ENCODE measurements at regions not wholly inside any gene's neighbourhood (a gene's known extent, or its start where the extent isn't known, plus 50 kb on each side); places are given as distances from the start of the nearest gene placed in this dataset.
A peak's percentile ranks its signal among the peaks of the same experiment; 100 is the strongest.
"Not testable (repeated sequence)": the region's sequence is repeated elsewhere in the genome, so short reads cannot be mapped to it uniquely, and the experiment has no call there.

GRCh38 chr15:20284891-20285535 is 256.6 kb downstream of the GOLGA6L6 start:
- peaks cover 61% of the 10 kb centered on the region for H3K9me3 ChIP-seq (ENCODE audit: control insufficient read depth, insufficient read depth, low read length)
- H3K4me3 ChIP-seq (ENCODE audit: low read depth, low read length); DNase-seq (ENCODE audit: low read depth, low spot score); POLR2A ChIA-PET; H3K27ac ChIP-seq (ENCODE audit: low read depth, low read length); CTCF ChIA-PET; H3K27me3 ChIP-seq (ENCODE audit: control insufficient read depth, insufficient read depth, low read length): not testable (repeated sequence)

DNA sequence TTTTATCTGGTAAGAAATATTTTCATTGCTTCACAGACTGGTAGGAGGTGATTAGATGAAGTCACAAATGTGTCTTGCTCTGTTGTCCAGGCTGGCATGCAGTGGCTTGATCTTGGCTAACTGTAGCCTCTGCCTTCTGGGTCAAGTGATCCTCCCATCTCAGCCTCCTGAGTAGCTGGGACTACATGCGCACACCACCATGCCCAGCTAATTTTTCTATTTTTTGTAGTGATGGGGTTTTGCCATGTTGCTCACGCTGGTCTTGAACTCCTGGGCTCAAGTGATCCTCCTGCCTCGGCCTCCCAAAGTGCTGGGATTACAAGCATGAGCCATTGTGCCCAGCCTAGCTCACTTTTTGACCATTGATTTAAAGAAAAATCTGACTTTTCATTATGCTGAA is 257.9 kb downstream of the GOLGA6L6 start:
- H3K4me3 ChIP-seq (ENCODE audit: low read depth, low read length); H3K27me3 ChIP-seq (ENCODE audit: control insufficient read depth, insufficient read depth, low read length); H3K27ac ChIP-seq (ENCODE audit: low read depth, low read length); POLR2A ChIA-PET; DNase-seq (ENCODE audit: low read depth, low spot score); CTCF ChIA-PET: not testable (repeated sequence)
- H3K9me3 ChIP-seq (ENCODE audit: control insufficient read depth, insufficient read depth, low read length): peaks cover 59% of the 10 kb centered on the region

- H3K27ac ChIP-seq (ENCODE audit: low read depth, low read length); DNase-seq (ENCODE audit: low read depth, low spot score); H3K27me3 ChIP-seq (ENCODE audit: control insufficient read depth, insufficient read depth, low read length); CTCF ChIA-PET; POLR2A ChIA-PET; H3K4me3 ChIP-seq (ENCODE audit: low read depth, low read length): not testable (repeated sequence)
- peaks cover 58% of the 10 kb centered on the region for H3K9me3 ChIP-seq (ENCODE audit: control insufficient read depth, insufficient read depth, low read length)
Measured at GRCh38 chr15:20282491-20282943, 259.1 kb downstream of the GOLGA6L6 start.

DNA sequence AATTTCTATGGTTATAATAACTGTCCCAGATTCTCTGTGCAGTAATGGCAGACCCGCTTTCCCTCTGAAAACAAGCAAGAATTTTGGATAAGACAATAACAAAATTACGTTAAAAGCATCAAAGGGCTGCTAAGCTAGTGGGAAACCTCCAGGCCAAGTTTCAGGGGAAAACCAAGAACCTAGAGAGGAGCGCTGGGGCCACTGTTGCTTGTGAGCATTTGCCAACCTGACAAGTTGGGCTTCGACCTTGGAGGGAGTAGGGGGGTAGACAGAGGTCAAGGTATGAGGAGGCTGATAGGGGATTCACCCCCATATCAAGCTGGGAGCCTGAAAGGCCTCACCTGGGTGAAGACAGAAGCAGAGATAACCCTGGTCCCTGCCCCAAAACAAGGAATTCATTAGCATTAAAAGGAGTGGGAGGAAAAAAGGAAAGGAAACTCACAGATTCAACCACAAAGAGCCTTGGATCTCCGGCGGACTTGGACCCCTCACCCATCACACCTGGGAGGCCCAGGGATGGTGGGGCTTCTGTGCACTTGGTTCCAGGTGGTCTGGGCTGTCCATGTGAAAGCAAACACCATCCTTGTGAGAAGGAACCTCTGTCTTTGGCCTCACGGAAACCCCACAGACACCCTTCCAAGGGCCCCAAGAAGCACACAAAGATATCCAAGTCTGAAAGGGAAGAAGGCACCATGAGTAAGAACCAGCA is 259.9 kb downstream of the GOLGA6L6 start:
- H3K27me3 ChIP-seq (ENCODE audit: control insufficient read depth, insufficient read depth, low read length); H3K4me3 ChIP-seq (ENCODE audit: low read depth, low read length); DNase-seq (ENCODE audit: low read depth, low spot score); POLR2A ChIA-PET; CTCF ChIA-PET: not testable (repeated sequence)
- Histone ChIP-seq H3K27ac (ENCODE audit: low read depth, low read length) (peak overlapping the region; percentile 31), H3K9me3 (ENCODE audit: control insufficient read depth, insufficient read depth, low read length) (peaks cover 64% of the 10 kb centered on the region)

GRCh38 chr15:20280933-20281463 is 260.6 kb downstream of the GOLGA6L6 start:
- POLR2A ChIA-PET: no interaction called here
- H3K27ac ChIP-seq (ENCODE audit: low read depth, low read length): no peak overlapping the region
- TF ChIP-seq CTCF (IDR thresholded peaks at IDR 0.05; ENCODE audit: low read depth, low read length): no peak
- CTCF ChIA-PET: no interaction called here
- no peak overlapping the region for H3K4me3 ChIP-seq (ENCODE audit: low read depth, low read length)
- DNase-seq (ENCODE audit: low read depth, low spot score): no peak
- H3K27me3 ChIP-seq (ENCODE audit: control insufficient read depth, insufficient read depth, low read length): no peaks in the 10 kb centered on the region
- H3K9me3 ChIP-seq (ENCODE audit: control insufficient read depth, insufficient read depth, low read length): peaks cover 64% of the 10 kb centered on the region

GRCh38 chr15:20280141-20280932 is 261.3 kb downstream of the GOLGA6L6 start:
- H3K27me3 ChIP-seq (ENCODE audit: control insufficient read depth, insufficient read depth, low read length); CTCF ChIA-PET; H3K27ac ChIP-seq (ENCODE audit: low read depth, low read length); DNase-seq (ENCODE audit: low read depth, low spot score); H3K4me3 ChIP-seq (ENCODE audit: low read depth, low read length); POLR2A ChIA-PET: not testable (repeated sequence)
- H3K9me3 ChIP-seq (ENCODE audit: control insufficient read depth, insufficient read depth, low read length): peaks cover 62% of the 10 kb centered on the region

DNA sequence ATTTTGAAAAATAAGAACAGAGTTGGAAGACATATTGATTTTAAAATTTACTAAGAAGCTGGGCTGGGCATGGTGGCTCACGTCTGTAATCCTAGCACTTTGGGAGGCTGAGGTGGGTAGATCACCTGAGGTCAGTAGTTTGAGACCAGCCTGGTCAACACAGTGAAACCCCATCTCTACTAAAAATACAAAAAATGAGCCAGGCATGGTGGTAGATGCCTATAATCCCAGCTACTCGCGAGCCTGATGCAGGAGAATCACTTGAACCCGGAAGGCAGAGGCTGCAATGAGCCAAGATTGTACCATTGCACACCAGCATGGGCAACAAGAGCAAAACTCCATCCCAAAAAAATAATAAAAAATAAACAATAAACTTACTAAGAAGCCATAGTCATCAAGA is 262.5 kb downstream of the GOLGA6L6 start:
- DNase-seq (ENCODE audit: low read depth, low spot score); CTCF ChIA-PET; H3K27me3 ChIP-seq (ENCODE audit: control insufficient read depth, insufficient read depth, low read length); H3K27ac ChIP-seq (ENCODE audit: low read depth, low read length); POLR2A ChIA-PET; H3K4me3 ChIP-seq (ENCODE audit: low read depth, low read length): not testable (repeated sequence)
- H3K9me3 ChIP-seq (ENCODE audit: control insufficient read depth, insufficient read depth, low read length): peaks cover 72% of the 10 kb centered on the region

DNA sequence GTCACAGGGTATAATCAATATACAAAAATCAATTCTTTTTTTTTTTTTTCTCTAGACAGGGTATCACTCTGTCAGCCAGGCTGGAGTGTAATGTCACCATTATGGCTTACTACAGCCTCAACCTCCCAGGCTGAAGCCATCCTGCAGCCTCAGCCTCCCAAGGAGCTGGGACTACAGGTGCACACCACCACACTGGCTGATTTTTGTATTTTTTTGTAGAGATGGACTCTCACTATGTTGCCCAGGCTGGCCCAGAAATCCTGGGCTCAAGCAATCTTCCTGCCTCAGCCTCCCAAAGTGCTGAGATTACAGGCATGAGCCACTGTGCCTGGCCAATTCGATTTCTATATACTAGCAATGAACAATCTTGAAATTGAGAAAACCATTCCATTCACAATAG is 263.2 kb downstream of the GOLGA6L6 start:
- H3K27ac ChIP-seq (ENCODE audit: low read depth, low read length); POLR2A ChIA-PET; H3K4me3 ChIP-seq (ENCODE audit: low read depth, low read length); H3K27me3 ChIP-seq (ENCODE audit: control insufficient read depth, insufficient read depth, low read length); CTCF ChIA-PET; DNase-seq (ENCODE audit: low read depth, low spot score): not testable (repeated sequence)
- peaks cover 79% of the 10 kb centered on the region for H3K9me3 ChIP-seq (ENCODE audit: control insufficient read depth, insufficient read depth, low read length)

- H3K4me3 ChIP-seq (ENCODE audit: low read depth, low read length); H3K27me3 ChIP-seq (ENCODE audit: control insufficient read depth, insufficient read depth, low read length); DNase-seq (ENCODE audit: low read depth, low spot score); CTCF ChIA-PET; H3K27ac ChIP-seq (ENCODE audit: low read depth, low read length); POLR2A ChIA-PET: not testable (repeated sequence)
- H3K9me3 ChIP-seq (ENCODE audit: control insufficient read depth, insufficient read depth, low read length): peaks cover 83% of the 10 kb centered on the region
Measured at GRCh38 chr15:20277451-20277850, 264.1 kb downstream of the GOLGA6L6 start.

- H3K27me3 ChIP-seq (ENCODE audit: control insufficient read depth, insufficient read depth, low read length); H3K4me3 ChIP-seq (ENCODE audit: low read depth, low read length); DNase-seq (ENCODE audit: low read depth, low spot score); H3K27ac ChIP-seq (ENCODE audit: low read depth, low read length); CTCF ChIA-PET: not testable (repeated sequence)
- POLR2A ChIA-PET: interaction anchor here (0.6 kb wide), 1 partner anchor 1095 kb away, joined by 8 read pairs; no protein-coding TSS in a partner anchor
- peaks cover 83% of the 10 kb centered on the region for H3K9me3 ChIP-seq (ENCODE audit: control insufficient read depth, insufficient read depth, low read length)
Measured at GRCh38 chr15:20276312-20277114, 265.1 kb downstream of the GOLGA6L6 start.

Data from AG04450 (cell line).